Spleen (tissue), 11 donors: ENCODE measurements at regions not wholly inside any gene's neighbourhood (a gene's known extent, or its start where the extent isn't known, plus 50 kb on each side); places are given as distances from the start of the nearest gene placed in this dataset.

Experiments used
- DNase-seq: peaks from one replicate; pipeline ENCODE4 v3.0.0-alpha.2; 2020
- H3K27ac ChIP-seq, 8 donors: fragments of 200-600 bp; sonication (generic) in 7 of 8; 1 replicate in 4 of 8; 2 replicates in 4 of 8; pipeline versions ENCODE4 v1.5.0 to v1.8.0; 2016 to 2021; ENCODE audit warnings: inconsistent platforms in 4 of 8, mild to moderate bottlenecking in 4 of 8, moderate library complexity in 1 of 8
- H3K27me3 ChIP-seq, 7 donors: fragments of 200-600 bp; sonication (generic) in 6 of 7; replicated peaks in 1 of 7; 1 replicate in 4 of 7; 2 replicates in 3 of 7; pipeline versions ENCODE4 v1.5.0 to v1.8.0; 2016 to 2021; ENCODE audit warnings: inconsistent platforms in 3 of 7, mild to moderate bottlenecking in 1 of 7
- H3K36me3 ChIP-seq, 6 donors: fragments of 200-600 bp; sonication (generic) in 5 of 6; 1 replicate in 4 of 6; 2 replicates in 2 of 6; pipeline versions ENCODE4 v1.5.0 to v1.8.0; 2016 to 2021; ENCODE audit warnings: inconsistent platforms in 2 of 6
- H3K4me1 ChIP-seq, 6 donors: fragments of 200-600 bp; sonication (generic) in 5 of 6; 1 replicate in 3 of 6; 2 replicates in 3 of 6; pipeline versions ENCODE4 v1.5.0 to v1.8.0; 2016 to 2021; ENCODE audit warnings: inconsistent platforms in 3 of 6
- H3K4me3 ChIP-seq, 8 donors: fragments of 200-600 bp; sonication (generic) in 7 of 8; 1 replicate in 4 of 8; 2 replicates in 4 of 8; pipeline versions ENCODE4 v1.5.0 to v1.8.0; 2016 to 2021; ENCODE audit warnings: inconsistent platforms in 4 of 8, mild to moderate bottlenecking in 4 of 8, moderate library complexity in 2 of 8
- H3K9me3 ChIP-seq, 8 donors: fragments of 200-600 bp; sonication (generic) in 7 of 8; 1 replicate in 4 of 8; 2 replicates in 4 of 8; pipeline versions ENCODE4 v1.5.0 to v1.8.0; 2016 to 2021; ENCODE audit warnings: inconsistent platforms in 4 of 8
- POLR2A ChIP-seq, 3 donors: fragments of 450-650 bp; IDR thresholded peaks; one replicate each; pipeline ENCODE4 v1.5.1; 2017; ENCODE audit warnings: antibody characterized with exemption in 3 of 3, mild to moderate bottlenecking in 1 of 3
- POLR2AphosphoS5 ChIP-seq, 3 donors: sonication (generic); formaldehyde crosslinking; IDR thresholded peaks; one replicate each; pipeline ENCODE4 v1.5.1; 2017; ENCODE audit warnings: antibody characterized with exemption in 3 of 3
- WGBS, 5 donors: extraction: QIAGEN DNeasy Blood & Tissue Kit in 3 of 5; methylation state at CpG; one replicate each; pipeline versions ENCODE4 v1.1.5 to v1.1.7; 2013 to 2018; 5-methylcytosine and 5-hydroxymethylcytosine counted together
- intact Hi-C: fragments of 100-400 bp; cut with DNase I; formaldehyde crosslinking; loops from one replicate; pipeline ENCODE4 v1.15.0; 2023; ENCODE audit warnings: low total_unique reads
- TF ChIP-seq, protein P1 (sequence below), 11 experiments: fragments of 200-600 bp in 7 of 11; fragments of 450-650 bp in 4 of 11; sonication (generic) in 4 of 11; IDR thresholded peaks in 8 of 11; conservative IDR thresholded peaks in 3 of 11; 1 replicate in 7 of 11; 2 replicates in 4 of 11; pipeline versions ENCODE4 v1.4.0 to v1.8.0; 2016 to 2021; ENCODE audit warnings: antibody characterized with exemption in 11 of 11, inconsistent platforms in 4 of 11, mild to moderate bottlenecking in 1 of 11
- donor health status: healthy with polysubstance abuse.
- donor health status: DM: no; HTN: no; CAD: no; lungs with moderate emphysema.
- donor health status: DM: no; HTN: no; CAD: no.
- donor health status: Bipolar disorder and iron deficiency.
- donor health status: healthy.
- donor health status: DM: no; HTN: no; CAD: no.
- donor health status: DM: yes; HTN: yes; CAD: no.

DNA sequence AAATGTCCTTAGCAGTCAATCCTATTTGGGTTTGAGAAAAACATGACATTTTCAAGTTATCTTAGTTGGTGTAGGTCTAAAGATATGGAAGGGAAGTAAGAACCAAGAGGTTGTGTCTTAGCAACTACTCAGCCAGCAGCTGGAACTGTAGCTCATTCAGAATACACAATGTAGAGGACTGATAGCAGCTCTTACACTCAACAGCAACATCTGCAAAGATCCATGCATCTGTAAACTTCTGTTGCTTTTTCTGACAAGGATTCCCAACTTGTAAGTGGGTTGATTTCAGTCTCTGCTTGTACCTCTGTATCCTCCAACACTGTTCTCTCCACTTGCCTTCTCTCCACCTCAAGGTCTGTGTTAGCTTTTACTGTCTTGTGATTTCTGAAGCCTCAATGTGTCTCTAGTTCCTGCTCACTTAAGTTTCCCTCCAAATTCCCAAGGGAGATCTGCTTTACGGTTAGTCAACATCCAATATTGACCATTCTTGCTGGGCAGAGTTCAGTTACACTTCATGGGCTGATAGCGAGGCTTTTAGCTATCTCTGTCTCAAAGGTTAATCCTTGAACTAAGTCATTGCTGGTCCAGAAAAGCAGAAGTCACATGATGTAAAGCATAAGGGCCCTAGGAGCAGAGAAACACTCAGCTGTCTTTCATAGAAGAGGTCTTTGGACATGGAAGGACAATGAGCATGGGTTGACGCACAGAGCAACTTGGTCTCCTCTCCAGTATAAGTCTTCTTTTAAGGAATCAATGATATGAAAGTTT, 71.6 kb upstream of the LGSN start:
- no peak overlapping the region for H3K4me3 ChIP-seq
- no peak for TF ChIP-seq POLR2AphosphoS5 (IDR thresholded peaks at IDR 0.05)
- TF ChIP-seq POLR2A (IDR thresholded peaks at IDR 0.05) = no peak
- TF ChIP-seq, protein P1, sequence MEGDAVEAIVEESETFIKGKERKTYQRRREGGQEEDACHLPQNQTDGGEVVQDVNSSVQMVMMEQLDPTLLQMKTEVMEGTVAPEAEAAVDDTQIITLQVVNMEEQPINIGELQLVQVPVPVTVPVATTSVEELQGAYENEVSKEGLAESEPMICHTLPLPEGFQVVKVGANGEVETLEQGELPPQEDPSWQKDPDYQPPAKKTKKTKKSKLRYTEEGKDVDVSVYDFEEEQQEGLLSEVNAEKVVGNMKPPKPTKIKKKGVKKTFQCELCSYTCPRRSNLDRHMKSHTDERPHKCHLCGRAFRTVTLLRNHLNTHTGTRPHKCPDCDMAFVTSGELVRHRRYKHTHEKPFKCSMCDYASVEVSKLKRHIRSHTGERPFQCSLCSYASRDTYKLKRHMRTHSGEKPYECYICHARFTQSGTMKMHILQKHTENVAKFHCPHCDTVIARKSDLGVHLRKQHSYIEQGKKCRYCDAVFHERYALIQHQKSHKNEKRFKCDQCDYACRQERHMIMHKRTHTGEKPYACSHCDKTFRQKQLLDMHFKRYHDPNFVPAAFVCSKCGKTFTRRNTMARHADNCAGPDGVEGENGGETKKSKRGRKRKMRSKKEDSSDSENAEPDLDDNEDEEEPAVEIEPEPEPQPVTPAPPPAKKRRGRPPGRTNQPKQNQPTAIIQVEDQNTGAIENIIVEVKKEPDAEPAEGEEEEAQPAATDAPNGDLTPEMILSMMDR (IDR thresholded peaks at IDR 0.05 in 8 of 11, conservative IDR thresholded peaks at IDR 0.05 in 3 of 11) = no peak
- H3K27me3 ChIP-seq = no peaks in the 10 kb centered on the region
- no peaks in the 10 kb centered on the region for H3K36me3 ChIP-seq
- H3K9me3 ChIP-seq = no peaks in the 10 kb centered on the region
- no peak for DNase-seq
- WGBS, 5 donors = 84 to 91% (median 88%) methylated on average over 3 of the region's 3 CpGs
- intact Hi-C loops = no loop called here
- no peaks in the 10 kb centered on the region for H3K4me1 ChIP-seq
- no peak overlapping the region for H3K27ac ChIP-seq

DNA sequence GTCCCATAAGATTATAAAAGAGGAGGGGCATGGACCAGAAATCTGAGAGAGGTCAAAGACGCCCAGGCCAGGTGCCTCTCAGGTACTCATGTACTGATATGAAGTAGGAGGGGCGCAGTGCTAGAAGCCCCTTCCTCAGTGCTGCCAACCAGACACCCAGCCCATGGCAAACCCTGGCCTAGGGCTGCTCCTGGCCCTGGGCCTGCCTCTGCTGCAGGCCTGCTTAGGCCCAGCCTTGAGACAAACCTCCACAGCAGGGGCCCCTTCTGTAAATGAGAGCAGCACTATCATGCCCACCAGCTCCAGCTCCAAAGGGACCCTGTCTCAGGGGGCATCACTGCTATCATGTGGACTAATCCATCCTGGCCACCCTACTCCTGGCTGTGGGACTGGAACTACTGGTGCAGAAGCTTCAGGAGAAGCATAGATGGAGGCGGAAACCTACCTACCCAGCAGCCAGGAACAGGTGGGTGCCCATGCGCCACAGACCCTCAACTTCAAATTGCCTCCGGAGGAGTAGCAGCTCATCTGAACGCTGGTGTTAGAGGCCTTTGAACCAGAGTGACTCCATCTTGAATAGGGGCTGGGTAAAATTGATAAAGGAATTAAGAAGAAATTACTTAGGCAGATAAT, 72.4 kb upstream of the LGSN start:
- Histone ChIP-seq H3K4me3 (no peak overlapping the region), H3K36me3 (no peaks in the 10 kb centered on the region), H3K27me3 (no peaks in the 10 kb centered on the region), H3K9me3 (no peaks in the 10 kb centered on the region), H3K27ac (no peak overlapping the region), H3K4me1 (no peaks in the 10 kb centered on the region)
- TF ChIP-seq POLR2AphosphoS5 (IDR thresholded peaks at IDR 0.05) (no peak), POLR2A (IDR thresholded peaks at IDR 0.05) (no peak)
- TF ChIP-seq, protein P1 (IDR thresholded peaks at IDR 0.05 in 8 of 11, conservative IDR thresholded peaks at IDR 0.05 in 3 of 11) = no peak
- intact Hi-C loops = no loop called here
- WGBS, 5 donors = 92 to 97% (median 96%) methylated on average over 6 of the region's 6 CpGs
- no peak for DNase-seq

DNA sequence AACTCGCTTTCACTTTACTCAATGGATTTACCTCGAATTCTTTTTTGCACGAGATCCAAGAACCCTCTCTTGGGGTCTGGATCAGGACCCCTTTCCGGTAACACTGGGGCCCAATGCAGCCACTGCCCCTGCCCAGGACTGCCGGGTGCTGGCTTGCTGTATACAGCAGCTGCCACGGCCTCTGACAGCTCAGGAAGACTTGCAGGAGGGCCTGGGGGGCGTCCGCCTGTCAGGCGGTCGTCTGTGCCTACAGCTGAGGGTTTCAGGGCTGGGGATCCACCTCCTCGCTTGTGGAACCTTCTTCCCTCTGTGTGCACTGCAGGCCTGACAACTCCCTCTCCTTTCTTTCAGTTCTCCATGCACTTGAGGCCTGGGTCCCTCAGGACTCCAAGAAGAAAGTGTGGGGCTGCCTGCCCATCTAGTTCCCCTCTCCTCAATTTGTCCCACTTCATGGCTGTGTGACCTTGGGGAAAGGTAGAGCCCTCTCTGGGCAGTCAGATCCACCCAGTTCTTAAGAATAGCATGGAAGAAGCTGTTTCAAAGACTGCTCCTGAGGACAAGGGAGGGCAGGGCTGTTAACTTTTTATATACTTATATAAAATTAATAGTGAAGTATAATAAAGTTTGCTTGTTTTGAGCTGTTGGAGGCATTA, 75.0 kb upstream of the LGSN start:
- 73 to 87% (median 82%) methylated on average over 11 of the region's 11 CpGs for WGBS, 5 donors
- H3K9me3 ChIP-seq = no peaks in the 10 kb centered on the region
- no peak overlapping the region for H3K4me3 ChIP-seq
- no peaks in the 10 kb centered on the region for H3K36me3 ChIP-seq
- intact Hi-C loops = no loop called here
- H3K4me1 ChIP-seq = no peaks in the 10 kb centered on the region
- H3K27ac ChIP-seq = no peak overlapping the region
- TF ChIP-seq POLR2A (IDR thresholded peaks at IDR 0.05) (no peak), POLR2AphosphoS5 (IDR thresholded peaks at IDR 0.05) (no peak)
- TF ChIP-seq, protein P1 (IDR thresholded peaks at IDR 0.05 in 8 of 11, conservative IDR thresholded peaks at IDR 0.05 in 3 of 11) = no peak
- no peaks in the 10 kb centered on the region for H3K27me3 ChIP-seq
- no peak for DNase-seq

DNA sequence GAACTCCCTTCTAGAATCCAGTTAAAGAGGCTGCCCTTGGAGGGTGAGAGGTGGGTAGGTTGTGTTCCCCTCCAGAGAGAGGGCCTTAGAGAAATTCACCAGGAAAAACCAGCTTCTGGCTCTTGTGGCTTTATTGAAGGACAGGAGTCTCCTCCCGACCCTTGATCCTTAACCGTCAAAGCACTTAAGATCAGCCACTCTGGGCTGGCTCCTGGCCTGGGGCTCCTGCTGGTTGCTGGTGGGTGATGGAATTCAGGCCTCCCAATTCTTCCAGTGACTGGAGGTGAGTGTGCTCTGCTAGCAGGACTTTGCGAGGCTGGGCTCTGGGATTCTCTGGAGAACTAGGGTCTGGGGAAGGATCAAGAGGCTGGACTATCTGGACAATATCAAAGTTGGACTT, 75.6 kb upstream of the LGSN start:
- Histone ChIP-seq H3K27ac (no peak overlapping the region), H3K9me3 (no peaks in the 10 kb centered on the region), H3K27me3 (no peaks in the 10 kb centered on the region), H3K4me3 (no peak overlapping the region), H3K4me1 (no peaks in the 10 kb centered on the region), H3K36me3 (no peaks in the 10 kb centered on the region)
- no peak for TF ChIP-seq POLR2AphosphoS5 (IDR thresholded peaks at IDR 0.05)
- TF ChIP-seq, protein P1 (IDR thresholded peaks at IDR 0.05 in 8 of 11, conservative IDR thresholded peaks at IDR 0.05 in 3 of 11) = no peak
- TF ChIP-seq POLR2A (IDR thresholded peaks at IDR 0.05) = no peak
- no peak for DNase-seq
- intact Hi-C loops = no loop called here
- WGBS, 5 donors = 79 to 91% (median 88%) methylated on average over 2 to 3 of the region's 3 CpGs
